ENCODE measurements at regions not wholly inside any gene's neighbourhood (a gene's known extent, or its start where the extent isn't known, plus 50 kb on each side); places are given as distances from the start of the nearest gene placed in this dataset.

- no peaks in the 10 kb centered on the region for H3K27me3 ChIP-seq
- peaks cover 14% of the 10 kb centered on the region for H3K4me1 ChIP-seq
- H3K4me3 ChIP-seq = no peak overlapping the region
- DNase-seq = no peak
- H3K27ac ChIP-seq = no peak overlapping the region
- intact Hi-C loops (cut with DNase I; ENCODE audit: low total_unique reads) = no loop called here
- TF ChIP-seq CTCF (IDR thresholded peaks at IDR 0.05) (no peak), POLR2A (IDR thresholded peaks at IDR 0.05) (no peak)
- 100% methylated on average over 1 of the region's 1 CpG for WGBS, 2 donors
- no peaks in the 10 kb centered on the region for H3K36me3 ChIP-seq (ENCODE audit: low read depth, missing control alignments)
- H3K9me3 ChIP-seq = no peaks in the 10 kb centered on the region
Measured at GRCh38 chr3:193901007-193901406, 234.9 kb upstream of the HES1 start.

GRCh38 chr3:193902607-193903511 lies 233.1 kb upstream of the HES1 start:
- H3K9me3 ChIP-seq = no peaks in the 10 kb centered on the region
- WGBS, 2 donors = 90 to 93% methylated on average over 12 to 14 of the region's 14 CpGs
- intact Hi-C loops (cut with DNase I; ENCODE audit: low total_unique reads) = no loop called here
- no peaks in the 10 kb centered on the region for H3K36me3 ChIP-seq (ENCODE audit: low read depth, missing control alignments)
- H3K4me3 ChIP-seq = no peak overlapping the region
- H3K27ac ChIP-seq = no peak overlapping the region
- peaks cover 6% of the 10 kb centered on the region for H3K4me1 ChIP-seq
- no peaks in the 10 kb centered on the region for H3K27me3 ChIP-seq
- TF ChIP-seq CTCF (IDR thresholded peaks at IDR 0.05) = no peak
- TF ChIP-seq POLR2A (IDR thresholded peaks at IDR 0.05) = no peak
- no peak for DNase-seq

DNA sequence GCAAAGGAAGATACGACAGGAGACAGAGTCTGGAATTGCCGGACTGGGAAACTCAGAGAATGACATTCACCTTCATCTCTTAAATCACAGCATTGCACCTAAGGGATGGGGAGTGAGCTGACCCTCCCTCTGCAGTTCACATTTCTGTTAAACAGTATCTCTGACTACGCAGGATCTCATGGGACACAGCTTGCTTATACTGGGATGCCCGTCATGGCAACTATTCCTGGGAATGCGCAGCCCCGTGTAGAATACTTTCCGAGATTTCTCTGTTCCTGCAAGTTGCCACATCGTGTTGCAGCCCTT lies 232.5 kb upstream of the HES1 start:
- intact Hi-C loops (cut with DNase I; ENCODE audit: low total_unique reads) = no loop called here
- Histone ChIP-seq H3K4me3 (no peak overlapping the region), H3K4me1 (peaks cover 4% of the 10 kb centered on the region), H3K27ac (no peak overlapping the region), H3K36me3 (ENCODE audit: low read depth, missing control alignments) (no peaks in the 10 kb centered on the region), H3K27me3 (no peaks in the 10 kb centered on the region), H3K9me3 (no peaks in the 10 kb centered on the region)
- no peak for TF ChIP-seq CTCF (IDR thresholded peaks at IDR 0.05)
- no peak for TF ChIP-seq POLR2A (IDR thresholded peaks at IDR 0.05)
- WGBS, 2 donors = 91 to 94% methylated on average over 8 of the region's 8 CpGs
- DNase-seq = no peak

DNA sequence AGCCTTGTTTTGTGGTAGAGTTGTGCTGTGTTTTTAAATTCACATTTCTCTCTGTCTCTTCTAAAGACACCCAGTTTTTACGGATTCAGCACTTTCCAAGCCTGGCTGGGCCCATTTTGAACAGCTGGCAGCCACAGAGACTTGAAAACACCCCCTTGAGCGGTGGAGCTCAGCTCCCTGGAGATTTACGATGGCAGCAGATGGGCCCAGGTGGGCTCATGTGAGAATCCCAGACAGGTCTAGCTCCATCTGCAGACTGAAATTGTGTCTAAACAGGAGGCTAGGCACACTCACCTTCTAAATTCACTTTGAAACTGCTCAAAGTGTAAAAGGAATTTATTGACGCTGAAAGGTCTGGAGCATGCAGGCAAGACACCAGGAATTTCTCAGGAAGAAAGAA lies 232.0 kb upstream of the HES1 start:
- Histone ChIP-seq H3K27me3 (no peaks in the 10 kb centered on the region), H3K36me3 (ENCODE audit: low read depth, missing control alignments) (no peaks in the 10 kb centered on the region), H3K4me1 (peaks cover 4% of the 10 kb centered on the region), H3K4me3 (no peak overlapping the region), H3K9me3 (no peaks in the 10 kb centered on the region), H3K27ac (no peak overlapping the region)
- DNase-seq = no peak
- intact Hi-C loops (cut with DNase I; ENCODE audit: low total_unique reads) = no loop called here
- WGBS, 2 donors = 84 to 91% methylated on average over 4 of the region's 4 CpGs
- TF ChIP-seq POLR2A (IDR thresholded peaks at IDR 0.05) (no peak), CTCF (IDR thresholded peaks at IDR 0.05) (no peak)
